GM12873 (cell line): ENCODE measurements at regions not wholly inside any gene's neighbourhood (a gene's known extent, or its start where the extent isn't known, plus 50 kb on each side); places are given as distances from the start of the nearest gene placed in this dataset.

ENCODE experiments used
- TF ChIP-seq, protein P1 (sequence below): IDR thresholded peaks from 2 replicates; pipeline ENCODE4 v1.5.1; 2012; ENCODE audit warnings: low read depth, mild to moderate bottlenecking, moderate library complexity, low read length, control low read depth; ENCODE audit not compliant: insufficient read depth; ENCODE audit errors: missing control alignments

DNA sequence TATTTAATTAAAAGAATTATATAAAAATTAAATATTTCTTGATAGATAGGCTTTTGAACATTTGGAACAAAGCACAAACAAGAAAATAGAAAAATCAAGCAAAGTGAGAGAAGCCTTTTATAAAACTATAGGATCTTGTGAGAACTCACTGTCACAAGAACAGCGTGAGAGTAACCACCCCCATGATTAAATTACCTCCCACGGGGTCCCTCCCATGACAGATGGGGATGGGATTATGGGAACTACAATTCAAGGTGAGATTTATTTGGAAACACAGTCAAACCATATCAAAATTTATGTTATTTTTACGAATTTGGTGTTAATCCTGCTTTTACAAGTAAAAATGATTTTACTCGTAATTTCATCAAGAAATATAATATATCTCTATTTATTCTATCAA lies 1136.1 kb upstream of the POT1 start:
- TF ChIP-seq, protein P1, sequence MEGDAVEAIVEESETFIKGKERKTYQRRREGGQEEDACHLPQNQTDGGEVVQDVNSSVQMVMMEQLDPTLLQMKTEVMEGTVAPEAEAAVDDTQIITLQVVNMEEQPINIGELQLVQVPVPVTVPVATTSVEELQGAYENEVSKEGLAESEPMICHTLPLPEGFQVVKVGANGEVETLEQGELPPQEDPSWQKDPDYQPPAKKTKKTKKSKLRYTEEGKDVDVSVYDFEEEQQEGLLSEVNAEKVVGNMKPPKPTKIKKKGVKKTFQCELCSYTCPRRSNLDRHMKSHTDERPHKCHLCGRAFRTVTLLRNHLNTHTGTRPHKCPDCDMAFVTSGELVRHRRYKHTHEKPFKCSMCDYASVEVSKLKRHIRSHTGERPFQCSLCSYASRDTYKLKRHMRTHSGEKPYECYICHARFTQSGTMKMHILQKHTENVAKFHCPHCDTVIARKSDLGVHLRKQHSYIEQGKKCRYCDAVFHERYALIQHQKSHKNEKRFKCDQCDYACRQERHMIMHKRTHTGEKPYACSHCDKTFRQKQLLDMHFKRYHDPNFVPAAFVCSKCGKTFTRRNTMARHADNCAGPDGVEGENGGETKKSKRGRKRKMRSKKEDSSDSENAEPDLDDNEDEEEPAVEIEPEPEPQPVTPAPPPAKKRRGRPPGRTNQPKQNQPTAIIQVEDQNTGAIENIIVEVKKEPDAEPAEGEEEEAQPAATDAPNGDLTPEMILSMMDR, result no peak

DNA sequence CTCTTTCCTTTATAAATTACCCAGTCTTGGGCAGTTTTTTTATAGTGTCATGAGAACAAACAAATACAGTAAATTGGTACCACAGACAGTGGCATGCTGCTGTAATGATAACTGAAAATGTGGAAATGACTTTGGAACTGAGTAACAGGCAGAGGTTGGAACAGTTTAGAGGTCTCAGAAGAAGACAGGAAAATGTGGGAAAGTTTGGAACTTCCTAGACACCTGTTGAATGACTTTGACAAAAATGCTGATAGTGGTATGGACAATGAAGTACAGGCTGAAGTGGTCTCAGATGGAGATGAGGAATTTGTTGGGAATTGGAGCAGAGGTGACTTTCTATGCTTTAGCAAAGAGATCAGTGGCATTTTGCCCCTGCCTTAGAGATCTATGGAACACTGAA lies 1128.4 kb upstream of the POT1 start:
- TF ChIP-seq, protein P1, result no peak

DNA sequence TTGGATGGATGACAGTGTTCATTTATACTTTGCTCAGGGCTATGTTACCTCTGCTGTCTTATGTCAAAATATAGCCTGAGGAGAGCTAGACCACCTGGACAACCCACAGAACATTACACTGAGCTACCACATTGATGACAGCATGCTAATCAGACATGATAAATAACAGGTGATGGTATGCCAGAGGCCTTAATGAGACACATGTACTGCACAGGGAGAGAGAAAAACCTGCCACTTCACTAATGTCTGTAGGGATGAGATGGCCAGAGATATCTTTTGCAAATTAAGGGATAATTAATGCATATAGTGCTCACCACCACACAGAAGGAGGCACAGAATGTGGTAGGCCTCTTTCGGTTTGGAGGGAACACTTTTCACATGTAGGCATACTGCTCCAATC lies 1122.6 kb upstream of the POT1 start:
- TF ChIP-seq, protein P1, result no peak

DNA sequence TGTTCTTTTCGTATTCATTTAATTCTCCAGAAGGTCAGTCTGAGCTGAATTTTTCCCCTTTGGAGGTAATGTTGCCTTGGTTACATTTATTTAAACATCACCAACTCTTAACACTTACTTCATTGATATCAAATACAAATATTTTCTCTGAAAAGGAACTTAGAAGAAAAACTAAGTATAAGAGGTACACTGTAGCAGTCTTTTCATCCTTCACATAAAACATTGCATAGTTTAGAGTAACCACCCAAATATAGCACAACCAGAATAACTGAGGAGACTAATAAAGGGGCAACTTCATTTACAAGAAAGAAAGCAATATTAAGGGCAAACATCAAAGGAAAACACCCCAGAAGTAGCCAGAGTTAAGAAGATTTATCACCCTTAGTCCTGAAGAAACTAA lies 1115.0 kb upstream of the POT1 start:
- TF ChIP-seq, protein P1, result no peak

DNA sequence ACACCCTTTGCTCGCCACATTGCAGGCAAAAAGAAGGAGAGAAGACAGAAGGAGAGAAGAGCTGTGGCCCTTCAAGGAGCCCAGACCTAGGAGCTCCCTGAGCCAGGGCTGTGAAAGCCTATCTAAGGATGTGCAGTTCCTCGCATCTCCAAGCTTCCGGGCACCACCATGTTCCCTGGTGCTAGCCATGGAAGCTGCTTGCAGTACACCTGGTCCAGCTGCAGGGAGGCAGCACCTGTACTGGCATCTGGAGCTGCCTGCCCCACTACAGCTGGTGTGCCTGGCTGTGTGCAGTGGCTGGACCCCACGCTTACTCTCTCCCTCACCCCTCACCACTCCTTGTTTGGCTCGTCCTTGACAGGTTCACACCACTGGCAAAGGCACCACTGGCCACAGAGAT lies 1111.8 kb upstream of the POT1 start:
- TF ChIP-seq, protein P1, result no peak

DNA sequence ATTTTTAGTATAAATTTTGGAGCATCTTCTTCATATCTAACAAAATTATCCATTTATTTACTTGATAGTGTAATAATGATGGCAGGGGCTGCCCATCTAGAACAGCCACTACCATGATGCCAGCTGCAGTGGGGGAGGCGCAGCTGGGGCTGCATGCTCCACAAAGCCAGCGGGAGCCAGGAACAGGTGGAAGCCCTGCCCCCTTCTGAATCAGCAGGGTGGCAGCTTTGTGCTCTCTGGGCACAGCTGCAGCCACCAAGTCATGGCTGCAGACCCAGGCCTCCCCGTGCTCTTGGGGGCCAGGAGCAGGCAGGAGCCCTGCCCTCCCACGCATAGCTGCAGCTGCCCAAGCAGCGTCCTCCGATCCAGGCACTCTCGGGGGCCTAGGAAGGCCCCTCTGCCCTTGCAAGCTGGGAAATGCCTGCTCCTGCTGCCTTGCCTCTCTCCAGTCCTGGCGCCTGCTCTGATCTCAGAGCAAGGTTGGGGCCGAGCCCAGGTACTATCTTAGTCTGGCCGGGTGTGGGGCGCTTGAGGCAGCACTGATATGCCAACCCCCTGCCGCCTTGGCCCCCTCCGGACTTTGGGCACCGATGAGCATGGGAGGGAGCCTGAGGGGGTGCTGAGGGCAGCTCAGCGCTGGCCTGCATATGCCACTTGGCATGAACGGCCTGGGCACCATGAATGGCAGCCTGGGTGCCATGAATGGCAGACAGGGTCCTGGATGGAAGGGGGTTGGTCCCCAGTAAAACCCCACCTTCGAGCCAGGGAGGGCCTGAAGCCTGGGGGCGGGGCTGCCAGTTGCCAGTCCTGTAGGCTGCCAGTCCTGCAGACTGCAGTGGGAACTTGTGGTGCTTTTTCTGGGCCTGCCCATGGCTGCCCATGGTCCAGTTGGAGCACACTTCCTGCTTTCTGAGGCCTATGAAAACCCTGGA lies 1110.8 kb upstream of the POT1 start:
- TF ChIP-seq, protein P1, result no peak

DNA sequence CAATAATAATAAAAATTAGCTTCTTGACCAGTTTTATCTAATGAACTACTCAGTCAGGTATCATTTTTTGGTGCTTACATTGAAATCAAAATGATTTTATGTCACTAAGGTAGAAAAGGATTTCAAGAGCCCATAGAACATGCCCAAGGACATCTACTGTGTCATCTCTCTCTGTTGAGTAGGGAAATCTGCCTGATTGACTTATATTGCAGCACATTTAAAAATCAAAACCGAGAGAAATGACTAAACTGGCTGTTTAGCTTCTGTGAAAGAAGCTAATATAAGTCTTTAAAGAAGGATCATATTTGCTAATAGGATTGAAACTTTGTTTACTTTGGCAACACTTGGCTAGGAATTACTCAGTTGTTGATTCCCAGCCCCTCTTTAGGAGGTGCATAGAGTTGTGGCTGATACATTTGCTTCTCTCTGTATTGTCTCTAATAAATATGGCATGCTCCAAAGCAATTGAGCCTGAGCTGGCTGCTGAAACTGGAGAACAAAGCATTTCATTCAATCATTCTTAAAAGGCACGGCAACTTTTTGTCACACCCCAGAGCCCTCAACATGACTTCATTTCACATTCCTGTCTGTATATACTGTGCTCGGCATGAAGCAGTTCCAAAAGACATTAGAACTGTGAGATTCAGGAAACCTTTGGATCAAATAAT lies 1096.9 kb upstream of the POT1 start:
- TF ChIP-seq, protein P1, result no peak
